Upper lobe of right lung (tissue), 1 donor: ENCODE measurements at regions not wholly inside any gene's neighbourhood (a gene's known extent, or its start where the extent isn't known, plus 50 kb on each side); places are given as distances from the start of the nearest gene placed in this dataset.

Experiments used
- ATAC-seq: fragments of 200-7000 bp; cut with Tn5 transposase; one replicate; pipeline ENCODE4 v1.9.1; 2020; ENCODE audit warnings: mild to moderate bottlenecking, moderate library complexity
- DNase-seq: peaks from one replicate; pipeline ENCODE4 v3.0.0-alpha.2; 2020
- H3K27ac ChIP-seq: fragments of 200-600 bp; one replicate; pipeline ENCODE4 v1.8.0; 2022
- H3K27me3 ChIP-seq: fragments of 200-600 bp; one replicate; pipeline ENCODE4 v1.8.0; 2022; ENCODE audit warnings: mild to moderate bottlenecking
- H3K36me3 ChIP-seq: fragments of 200-600 bp; one replicate; pipeline ENCODE4 v1.8.0; 2022
- H3K4me1 ChIP-seq: fragments of 200-600 bp; one replicate; pipeline ENCODE4 v1.8.0; 2022
- H3K4me3 ChIP-seq: fragments of 200-600 bp; one replicate; pipeline ENCODE4 v1.8.0; 2022; ENCODE audit warnings: mild to moderate bottlenecking
- H3K9me3 ChIP-seq: fragments of 200-600 bp; one replicate; pipeline ENCODE4 v1.8.0; 2022
- intact Hi-C: fragments of 100-400 bp; cut with DNase I; formaldehyde crosslinking; loops from one replicate; pipeline ENCODE4 v1.11.0; 2022
- TF ChIP-seq, protein P1 (sequence below): fragments of 200-600 bp; IDR thresholded peaks from one replicate; pipeline ENCODE4 v1.8.0; 2022; ENCODE audit warnings: antibody characterized with exemption
- donor health status: DM: no; HTN: yes; CAD: no; lungs with severe emphysema.

DNA sequence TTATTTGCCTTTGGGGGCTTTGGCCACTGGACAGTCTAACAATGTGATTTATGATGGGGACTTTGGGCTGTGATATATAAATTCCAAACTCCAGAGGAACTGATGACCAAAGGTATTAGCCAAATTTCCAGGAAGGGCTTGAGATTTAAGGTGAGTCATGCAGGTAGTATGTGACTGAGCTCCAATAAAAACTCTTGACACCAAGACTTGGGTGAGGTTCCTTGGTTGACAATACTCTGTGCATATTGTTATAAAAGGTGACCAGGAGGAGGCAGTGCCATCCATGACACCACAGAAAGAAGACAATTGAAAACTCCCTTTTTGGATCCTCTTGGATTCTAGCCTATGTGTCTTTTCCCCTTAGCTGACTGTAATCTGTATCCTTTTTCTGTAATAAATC, 392.7 kb upstream of the LRRC7 start:
- Histone ChIP-seq H3K27ac (no peak overlapping the region), H3K9me3 (no peaks in the 10 kb centered on the region), H3K27me3 (no peaks in the 10 kb centered on the region), H3K4me1 (no peaks in the 10 kb centered on the region), H3K36me3 (no peaks in the 10 kb centered on the region), H3K4me3 (no peak overlapping the region)
- TF ChIP-seq, protein P1, sequence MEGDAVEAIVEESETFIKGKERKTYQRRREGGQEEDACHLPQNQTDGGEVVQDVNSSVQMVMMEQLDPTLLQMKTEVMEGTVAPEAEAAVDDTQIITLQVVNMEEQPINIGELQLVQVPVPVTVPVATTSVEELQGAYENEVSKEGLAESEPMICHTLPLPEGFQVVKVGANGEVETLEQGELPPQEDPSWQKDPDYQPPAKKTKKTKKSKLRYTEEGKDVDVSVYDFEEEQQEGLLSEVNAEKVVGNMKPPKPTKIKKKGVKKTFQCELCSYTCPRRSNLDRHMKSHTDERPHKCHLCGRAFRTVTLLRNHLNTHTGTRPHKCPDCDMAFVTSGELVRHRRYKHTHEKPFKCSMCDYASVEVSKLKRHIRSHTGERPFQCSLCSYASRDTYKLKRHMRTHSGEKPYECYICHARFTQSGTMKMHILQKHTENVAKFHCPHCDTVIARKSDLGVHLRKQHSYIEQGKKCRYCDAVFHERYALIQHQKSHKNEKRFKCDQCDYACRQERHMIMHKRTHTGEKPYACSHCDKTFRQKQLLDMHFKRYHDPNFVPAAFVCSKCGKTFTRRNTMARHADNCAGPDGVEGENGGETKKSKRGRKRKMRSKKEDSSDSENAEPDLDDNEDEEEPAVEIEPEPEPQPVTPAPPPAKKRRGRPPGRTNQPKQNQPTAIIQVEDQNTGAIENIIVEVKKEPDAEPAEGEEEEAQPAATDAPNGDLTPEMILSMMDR, result no peak
- DNase-seq (no peak), ATAC-seq (no peak)
- intact Hi-C loops, result no loop called here

DNA sequence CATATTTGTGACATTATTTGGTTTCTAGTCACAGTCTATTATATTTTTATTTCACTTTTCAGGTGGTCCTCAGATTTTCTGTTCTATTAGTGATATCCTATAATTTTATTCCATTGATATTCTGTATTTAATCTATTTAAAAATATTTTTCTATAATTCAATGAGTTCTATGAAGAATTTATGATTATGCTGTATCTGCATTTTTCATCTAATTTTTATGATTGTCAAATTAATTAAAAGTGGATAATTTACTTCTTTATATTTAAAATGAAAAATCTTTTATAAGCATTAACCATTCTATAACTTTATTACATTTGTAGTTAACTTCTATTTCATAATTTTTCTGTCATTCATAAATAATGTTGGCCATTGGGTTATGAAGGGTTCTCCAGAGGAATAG, 387.4 kb upstream of the LRRC7 start:
- no peaks in the 10 kb centered on the region for H3K27me3 ChIP-seq
- intact Hi-C loops, result no loop called here
- no peak for ATAC-seq
- TF ChIP-seq, protein P1, result no peak
- no peaks in the 10 kb centered on the region for H3K4me1 ChIP-seq
- H3K27ac ChIP-seq, result no peak overlapping the region
- no peaks in the 10 kb centered on the region for H3K9me3 ChIP-seq
- DNase-seq, result no peak
- H3K36me3 ChIP-seq, result no peaks in the 10 kb centered on the region
- no peak overlapping the region for H3K4me3 ChIP-seq

DNA sequence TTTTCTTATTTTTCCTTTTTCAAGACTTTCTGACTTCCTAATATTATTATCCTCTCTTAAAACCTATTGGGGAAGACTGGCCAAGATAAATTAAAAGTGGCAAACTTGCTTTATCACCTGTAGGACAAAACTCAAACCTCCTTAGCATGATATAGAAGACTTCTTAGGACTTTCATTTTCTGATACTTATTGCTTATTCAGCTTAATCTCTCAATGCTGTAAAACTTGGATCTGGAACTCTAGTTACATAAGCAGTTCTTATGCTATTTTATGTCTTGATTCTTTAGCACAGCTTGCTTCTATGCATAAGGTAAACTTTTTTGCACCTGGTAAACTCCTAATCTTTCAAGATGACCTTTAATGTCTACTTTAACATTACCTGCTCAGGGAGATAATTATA, 382.3 kb upstream of the LRRC7 start:
- Histone ChIP-seq H3K9me3 (no peaks in the 10 kb centered on the region), H3K27me3 (no peaks in the 10 kb centered on the region)
- TF ChIP-seq, protein P1, result no peak

DNA sequence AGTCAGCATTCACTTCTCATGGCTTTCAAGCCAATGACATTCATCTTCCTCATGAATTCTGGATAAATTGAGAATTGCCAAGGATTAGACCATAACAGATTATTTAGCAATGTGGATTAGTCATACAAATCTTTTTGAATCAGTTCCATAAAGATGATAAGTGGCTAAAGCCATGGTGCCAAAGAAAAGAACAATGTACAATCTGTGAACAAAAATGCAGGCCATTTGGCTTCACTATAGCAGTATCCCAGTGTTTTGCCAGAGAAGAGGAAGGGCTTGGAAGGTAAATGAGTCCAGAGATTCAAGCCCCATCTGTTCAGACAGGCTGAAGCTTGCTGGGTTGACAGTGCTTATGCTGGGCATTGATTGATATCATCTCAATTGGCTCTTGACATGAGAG, 376.4 kb upstream of the LRRC7 start:
- TF ChIP-seq, protein P1, result no peak
- no peak for ATAC-seq
- Histone ChIP-seq H3K9me3 (no peaks in the 10 kb centered on the region), H3K27ac (no peak overlapping the region), H3K4me1 (no peaks in the 10 kb centered on the region), H3K27me3 (no peaks in the 10 kb centered on the region), H3K4me3 (no peak overlapping the region), H3K36me3 (no peaks in the 10 kb centered on the region)
- DNase-seq, result no peak
- intact Hi-C loops, result no loop called here

More for the DNA sequence above, 382.3 kb upstream of the LRRC7 start:
- H3K27ac ChIP-seq, result no peak overlapping the region
- DNase-seq (no peak), ATAC-seq (no peak)
- H3K4me3 ChIP-seq, result no peak overlapping the region
- H3K4me1 ChIP-seq, result no peaks in the 10 kb centered on the region
- intact Hi-C loops, result no loop called here
- no peaks in the 10 kb centered on the region for H3K36me3 ChIP-seq

DNA sequence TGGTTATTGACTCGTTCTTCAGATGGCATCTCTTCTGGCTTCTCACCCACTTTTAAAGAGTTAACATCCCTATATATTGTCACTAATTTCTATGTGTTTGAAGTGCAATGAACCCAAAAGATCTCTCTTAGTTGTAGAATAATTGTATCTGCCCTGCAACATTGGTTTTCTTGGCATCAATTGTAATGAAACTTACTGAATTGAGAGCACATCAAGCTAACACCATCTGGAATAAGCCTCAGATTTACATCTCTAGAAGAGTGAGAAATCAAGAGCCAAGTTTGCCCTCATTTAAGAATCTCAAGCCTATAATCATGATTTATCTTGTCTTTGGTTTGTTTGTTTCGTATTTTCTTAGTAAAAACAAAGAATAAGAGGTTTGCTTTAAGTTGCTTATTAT, 372.6 kb upstream of the LRRC7 start:
- H3K9me3 ChIP-seq, result no peaks in the 10 kb centered on the region
- no peak overlapping the region for H3K4me3 ChIP-seq
- no peak overlapping the region for H3K27ac ChIP-seq
- ATAC-seq, result no peak
- no peak for DNase-seq
- H3K27me3 ChIP-seq, result no peaks in the 10 kb centered on the region
- no peaks in the 10 kb centered on the region for H3K4me1 ChIP-seq
- intact Hi-C loops, result no loop called here
- no peaks in the 10 kb centered on the region for H3K36me3 ChIP-seq
- TF ChIP-seq, protein P1, result no peak

DNA sequence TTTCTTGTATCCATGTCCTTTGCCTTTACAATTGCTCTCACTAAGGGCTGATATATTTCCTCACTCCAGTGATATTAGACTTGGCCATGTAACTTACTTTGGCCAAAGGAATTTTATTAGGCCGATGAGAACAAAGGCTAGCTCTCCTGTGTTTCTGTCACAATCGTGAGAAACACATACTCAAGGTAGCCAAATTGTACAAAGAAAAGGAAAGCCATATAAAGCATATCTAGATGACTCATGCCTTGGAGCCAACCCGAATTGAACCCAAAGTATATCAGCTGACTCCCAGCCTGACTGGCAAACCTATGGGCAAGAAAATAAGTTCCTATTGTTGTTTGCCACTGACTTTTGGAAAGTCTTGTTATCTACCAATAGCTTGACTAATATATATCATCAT, 371.7 kb upstream of the LRRC7 start:
- no peaks in the 10 kb centered on the region for H3K9me3 ChIP-seq
- TF ChIP-seq, protein P1, result no peak
- ATAC-seq, result no peak
- intact Hi-C loops, result no loop called here
- H3K36me3 ChIP-seq, result no peaks in the 10 kb centered on the region
- H3K4me3 ChIP-seq, result no peak overlapping the region
- no peaks in the 10 kb centered on the region for H3K4me1 ChIP-seq
- no peak for DNase-seq
- no peak overlapping the region for H3K27ac ChIP-seq
- no peaks in the 10 kb centered on the region for H3K27me3 ChIP-seq
